ENCODE measurements at regions not wholly inside any gene's neighbourhood (a gene's known extent, or its start where the extent isn't known, plus 50 kb on each side); places are given as distances from the start of the nearest gene placed in this dataset.

GRCh38 chr5:124936626-124936933 is 190.1 kb upstream of the ZNF608 start:
- TF ChIP-seq CTCF (IDR thresholded peaks at IDR 0.05; ENCODE audit: low read depth, low read length, missing control alignments), result no peak
- in situ Hi-C loops (cut with HindIII; ENCODE audit: low sequenced_read_pairs), result no loop called here
- DNase-seq (ENCODE audit: low read depth), result no peak
- no peak overlapping the region for H3K4me3 ChIP-seq (ENCODE audit: low read depth, low read length)

GRCh38 chr5:124941051-124942049 is 194.9 kb upstream of the ZNF608 start:
- no peak for TF ChIP-seq CTCF (IDR thresholded peaks at IDR 0.05; ENCODE audit: low read depth, low read length, missing control alignments)
- H3K4me3 ChIP-seq (ENCODE audit: low read depth, low read length), result no peak overlapping the region
- DNase-seq (ENCODE audit: low read depth), result no peak
- in situ Hi-C loops (cut with HindIII; ENCODE audit: low sequenced_read_pairs), result no loop called here

- TF ChIP-seq CTCF (IDR thresholded peaks at IDR 0.05; ENCODE audit: low read depth, low read length, missing control alignments), result no peak
- DNase-seq (ENCODE audit: low read depth), result no peak
- H3K4me3 ChIP-seq (ENCODE audit: low read depth, low read length), result no peak overlapping the region
- in situ Hi-C loops (cut with HindIII; ENCODE audit: low sequenced_read_pairs), result no loop called here
These were observed 201.8 kb upstream of the ZNF608 start for GRCh38 chr5:124948062-124948753.

- in situ Hi-C loops (cut with HindIII; ENCODE audit: low sequenced_read_pairs), result no loop called here
- no peak for DNase-seq (ENCODE audit: low read depth)
- TF ChIP-seq CTCF (IDR thresholded peaks at IDR 0.05; ENCODE audit: low read depth, low read length, missing control alignments), result no peak
- H3K4me3 ChIP-seq (ENCODE audit: low read depth, low read length), result no peak overlapping the region
These were observed 202.4 kb upstream of the ZNF608 start for GRCh38 chr5:124948754-124949275.

- DNase-seq (ENCODE audit: low read depth), result no peak
- no peak overlapping the region for H3K4me3 ChIP-seq (ENCODE audit: low read depth, low read length)
- no peak for TF ChIP-seq CTCF (IDR thresholded peaks at IDR 0.05; ENCODE audit: low read depth, low read length, missing control alignments)
- in situ Hi-C loops (cut with HindIII; ENCODE audit: low sequenced_read_pairs), result no loop called here
These were observed 203.4 kb upstream of the ZNF608 start for GRCh38 chr5:124949862-124950261.

GRCh38 chr5:124951105-124951504 is 204.7 kb upstream of the ZNF608 start:
- no peak for TF ChIP-seq CTCF (IDR thresholded peaks at IDR 0.05; ENCODE audit: low read depth, low read length, missing control alignments)
- DNase-seq (ENCODE audit: low read depth), result no peak
- in situ Hi-C loops (cut with HindIII; ENCODE audit: low sequenced_read_pairs), result no loop called here
- no peak overlapping the region for H3K4me3 ChIP-seq (ENCODE audit: low read depth, low read length)
